Epithelial cell of prostate (primary cell): ENCODE measurements at regions not wholly inside any gene's neighbourhood (a gene's known extent, or its start where the extent isn't known, plus 50 kb on each side); places are given as distances from the start of the nearest gene placed in this dataset.
"Not testable (repeated sequence)": the region's sequence is repeated elsewhere in the genome, so short reads cannot be mapped to it uniquely, and the experiment has no call there.

Experiments
- DNase-seq: peaks from one replicate; pipeline ENCODE4 v3.0.0-alpha.2; 2011; ENCODE audit warnings: low read depth, low spot score
- H3K27ac ChIP-seq: fragments of 450-650 bp; 2 replicates; pipeline ENCODE4 v1.5.1; 2017; ENCODE audit warnings: mild to moderate bottlenecking

DNA sequence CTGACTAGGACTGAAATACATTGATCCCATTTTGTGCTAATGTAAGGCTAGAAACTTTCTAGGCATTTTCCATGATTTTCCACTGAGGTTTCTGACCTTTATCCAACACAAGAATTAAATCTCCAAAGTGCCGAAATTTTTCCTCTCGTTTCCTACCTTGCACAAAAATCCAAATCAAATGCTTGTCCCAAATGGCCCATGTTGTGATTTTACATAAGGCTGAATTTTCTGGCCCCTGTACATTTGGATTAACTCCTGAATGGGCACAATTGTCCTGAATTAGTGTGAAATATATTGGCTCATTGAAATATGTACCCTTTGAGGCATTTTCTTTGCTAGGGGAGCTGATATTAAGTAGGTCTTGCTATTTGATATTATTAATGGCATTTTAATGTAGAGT, 105.6 kb upstream of the CBLB start:
- no peak for DNase-seq
- no peak overlapping the region for H3K27ac ChIP-seq

DNA sequence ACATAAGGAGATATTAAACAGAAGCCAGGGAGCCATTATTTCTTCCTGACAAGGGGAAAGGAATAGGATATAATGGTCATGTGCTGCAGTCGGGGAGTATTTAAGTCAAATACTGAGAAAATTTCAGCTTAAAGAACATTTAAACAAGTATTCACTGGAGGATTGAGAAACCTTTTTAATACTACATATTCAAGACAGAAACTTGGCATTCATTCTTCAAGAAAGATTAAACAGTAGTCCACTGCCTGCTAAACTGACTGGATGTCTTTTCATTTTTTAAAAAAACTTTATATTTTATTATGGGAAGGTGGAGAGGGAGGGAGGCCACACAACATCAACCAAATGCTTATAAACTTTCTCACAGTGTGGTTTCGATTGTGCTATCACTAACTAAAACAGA, 107.4 kb upstream of the CBLB start:
- no peak for DNase-seq
- no peak overlapping the region for H3K27ac ChIP-seq

GRCh38 chr3:105979961-105980360, 111.1 kb upstream of the CBLB start:
- H3K27ac ChIP-seq, result no peak overlapping the region
- no peak for DNase-seq

DNA sequence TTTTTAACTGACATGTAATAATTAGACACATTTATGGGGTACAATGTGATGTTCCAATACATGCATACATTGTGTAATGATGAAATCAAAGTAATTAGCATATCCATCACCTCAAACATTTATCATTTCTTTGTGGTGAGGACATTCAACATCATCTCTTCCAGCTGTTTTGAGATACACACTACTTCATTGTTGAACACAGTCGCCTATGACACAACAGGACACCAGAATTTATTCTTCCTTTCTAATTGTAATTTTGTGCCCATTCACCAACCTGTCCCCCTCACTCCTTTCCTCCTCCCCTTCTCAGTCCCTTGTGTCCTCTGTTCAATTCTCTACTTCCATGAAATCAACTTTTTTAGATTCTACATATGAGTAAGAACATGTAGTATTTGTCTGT, 113.4 kb upstream of the CBLB start:
- no peak overlapping the region for H3K27ac ChIP-seq

GRCh38 chr3:105984837-105985236, 116.0 kb upstream of the CBLB start:
- H3K27ac ChIP-seq, result no peak overlapping the region
- no peak for DNase-seq

More for the DNA sequence above, 113.4 kb upstream of the CBLB start:
- no peak for DNase-seq

GRCh38 chr3:105986343-105986742, 117.5 kb upstream of the CBLB start:
- not testable (repeated sequence) for DNase-seq

GRCh38 chr3:105987809-105988208, 119.0 kb upstream of the CBLB start:
- no peak overlapping the region for H3K27ac ChIP-seq
- no peak for DNase-seq

More at GRCh38 chr3:105986343-105986742, 117.5 kb upstream of the CBLB start:
- H3K27ac ChIP-seq, result not testable (repeated sequence)

- H3K27ac ChIP-seq, result no peak overlapping the region
- no peak for DNase-seq
Measured at GRCh38 chr3:105988540-105989212, 119.9 kb upstream of the CBLB start.

DNA sequence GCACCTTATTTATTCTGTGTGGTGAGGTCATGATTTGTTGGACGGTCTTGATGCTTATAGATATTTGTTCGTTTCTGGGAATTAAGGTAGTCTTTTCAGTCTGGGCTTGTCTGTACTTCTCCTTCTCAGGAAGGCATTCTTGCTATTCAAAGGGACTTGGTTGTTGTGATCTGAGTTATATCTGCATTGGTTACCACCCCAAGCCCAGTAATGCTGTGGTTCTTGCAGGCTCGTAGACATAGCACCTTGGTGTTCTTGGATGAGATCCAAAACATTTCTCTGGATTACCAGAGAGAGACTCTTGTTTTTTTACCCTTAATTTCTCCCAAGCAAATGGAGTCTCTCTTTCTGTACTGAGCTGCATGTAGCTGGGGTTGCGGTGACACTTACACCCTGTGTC, 128.0 kb upstream of the CBLB start:
- peak overlapping the region; percentile 96 for H3K27ac ChIP-seq
- no peak for DNase-seq

DNA sequence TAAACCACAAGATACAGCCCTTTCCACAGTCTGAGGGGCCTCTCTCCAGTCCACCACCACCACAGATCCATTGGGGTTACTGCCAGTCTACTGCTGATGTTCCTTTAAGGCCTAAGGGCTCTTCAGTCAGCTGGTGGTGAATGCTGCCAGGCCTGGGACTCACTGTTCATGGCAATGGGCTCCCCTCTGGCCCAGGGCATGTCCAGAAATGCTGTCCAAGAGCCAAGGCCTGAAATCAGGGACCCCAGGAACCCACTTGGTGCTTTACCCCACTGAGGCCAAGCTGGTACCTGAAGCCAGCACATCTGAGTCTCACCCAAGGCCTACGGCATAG, 128.6 kb upstream of the CBLB start:
- peak overlapping the region; percentile 96 for H3K27ac ChIP-seq
- DNase-seq, result no peak

GRCh38 chr3:105997800-105998526, 129.2 kb upstream of the CBLB start:
- DNase-seq, result peak; percentile 98
- H3K27ac ChIP-seq, result peak overlapping the region; percentile 96

GRCh38 chr3:105999856-106000255, 131.0 kb upstream of the CBLB start:
- DNase-seq, result no peak

GRCh38 chr3:106001923-106002322, 133.1 kb upstream of the CBLB start:
- DNase-seq, result no peak

More at GRCh38 chr3:105999856-106000255, 131.0 kb upstream of the CBLB start:
- no peak overlapping the region for H3K27ac ChIP-seq

GRCh38 chr3:106004137-106004681, 135.4 kb upstream of the CBLB start:
- H3K27ac ChIP-seq, result peak overlapping the region; percentile 81

More at GRCh38 chr3:106001923-106002322, 133.1 kb upstream of the CBLB start:
- no peak overlapping the region for H3K27ac ChIP-seq

DNA sequence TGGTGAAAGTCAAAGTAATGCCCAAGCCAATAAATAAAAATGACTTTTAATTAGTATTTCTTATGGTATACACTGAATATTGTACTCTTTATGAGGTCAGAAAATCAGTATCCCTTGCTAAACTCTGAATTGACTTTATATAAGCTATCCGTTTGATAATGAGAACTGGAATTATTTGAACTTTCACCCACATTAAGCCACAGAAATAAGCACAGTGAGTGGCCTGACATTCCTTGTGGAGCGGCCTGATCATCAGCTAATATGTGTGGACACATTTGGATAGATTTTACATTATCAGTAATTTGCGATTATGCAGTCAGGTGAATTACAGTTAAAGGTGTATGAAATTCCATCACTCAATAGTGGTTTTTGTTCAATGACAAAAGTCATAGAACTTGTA, 136.0 kb upstream of the CBLB start:
- DNase-seq, result no peak
- H3K27ac ChIP-seq, result peak overlapping the region; percentile 81

More at GRCh38 chr3:106004137-106004681, 135.4 kb upstream of the CBLB start:
- DNase-seq, result no peak

DNA sequence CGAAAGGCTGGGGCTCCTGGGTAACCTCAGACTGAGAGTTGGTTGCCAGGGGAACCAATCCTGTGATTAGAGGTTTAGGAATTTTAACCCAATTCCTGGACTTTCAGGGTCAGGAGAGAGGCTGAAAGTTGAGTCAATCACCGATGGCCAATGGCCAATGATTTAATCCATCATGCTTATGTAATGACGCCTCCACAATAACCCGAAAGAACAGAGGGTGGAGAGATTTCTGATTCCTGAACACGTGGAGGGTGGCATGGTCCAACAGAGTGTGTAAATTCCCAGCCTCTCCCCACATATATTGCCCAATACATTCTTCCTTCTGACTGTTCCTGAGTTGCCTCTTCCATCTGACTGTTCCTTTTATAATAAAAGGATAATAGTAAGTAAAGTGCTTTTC, 137.2 kb upstream of the CBLB start:
- peak overlapping the region; percentile 81 for H3K27ac ChIP-seq
- peak; percentile 88 for DNase-seq

GRCh38 chr3:106006571-106006970, 137.8 kb upstream of the CBLB start:
- peak overlapping the region; percentile 81 for H3K27ac ChIP-seq
- no peak for DNase-seq

GRCh38 chr3:106007512-106007911, 138.7 kb upstream of the CBLB start:
- no peak for DNase-seq

GRCh38 chr3:106008766-106009165, 140.0 kb upstream of the CBLB start:
- DNase-seq, result no peak
- H3K27ac ChIP-seq, result no peak overlapping the region

More at GRCh38 chr3:106007512-106007911, 138.7 kb upstream of the CBLB start:
- peak overlapping the region; percentile 81 for H3K27ac ChIP-seq

DNA sequence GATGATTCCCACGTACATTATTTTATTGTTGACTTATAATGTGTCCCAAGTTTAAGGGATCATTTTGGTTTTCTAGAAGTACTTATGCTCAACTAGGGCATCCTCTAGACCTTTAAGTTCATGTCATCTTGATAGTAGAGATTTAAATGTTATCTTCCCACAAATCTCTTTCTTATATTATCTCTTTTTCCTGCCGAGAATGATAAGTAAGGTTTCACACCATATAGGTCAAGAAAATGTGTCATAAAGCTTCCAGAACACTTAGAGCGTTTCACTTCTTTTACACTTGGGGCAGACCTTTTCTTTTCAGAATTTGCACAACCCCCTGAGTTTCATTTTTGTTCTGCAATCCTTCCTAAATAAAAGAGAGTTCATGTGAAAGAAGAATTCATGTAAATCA, 142.0 kb upstream of the CBLB start:
- no peak overlapping the region for H3K27ac ChIP-seq
- DNase-seq, result no peak

DNA sequence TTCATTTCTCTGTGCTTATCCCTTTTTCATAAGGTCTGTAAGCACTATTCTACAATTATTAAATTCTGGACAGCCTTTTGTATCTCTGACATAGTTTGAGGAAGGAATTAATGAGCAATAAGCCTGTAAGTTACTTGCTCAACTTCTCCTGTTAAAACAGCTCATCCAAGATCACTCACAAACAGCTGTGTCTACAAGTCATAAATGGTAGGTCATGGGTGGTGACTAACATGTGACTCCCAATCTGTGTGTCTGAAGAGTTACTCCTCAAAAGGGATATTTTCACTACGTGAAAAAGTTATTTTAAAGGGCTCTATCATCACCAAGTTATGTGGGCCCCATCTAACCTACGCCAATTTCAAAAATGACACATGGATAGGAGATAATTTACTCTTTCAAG, 145.2 kb upstream of the CBLB start:
- peak overlapping the region; percentile 92 for H3K27ac ChIP-seq
- peak; percentile 97 for DNase-seq
